ENCODE measurements at regions not wholly inside any gene's neighbourhood (a gene's known extent, or its start where the extent isn't known, plus 50 kb on each side); places are given as distances from the start of the nearest gene placed in this dataset.

GRCh38 chr10:124315591-124316270 lies 103.0 kb downstream of the OAT start:
- no peak for DNase-seq (ENCODE audit: low spot score)
- in situ Hi-C loops (cut with MboI; ENCODE audit: low sequenced_read_pairs, unreplicated experiment) = no loop called here
- no peak for TF ChIP-seq CTCF (IDR thresholded peaks at IDR 0.05; ENCODE audit: borderline replicate concordance, control extremely low read depth, extremely low read depth, insufficient read depth, missing control alignments)

- no peak for TF ChIP-seq CTCF (IDR thresholded peaks at IDR 0.05; ENCODE audit: borderline replicate concordance, control extremely low read depth, extremely low read depth, insufficient read depth, missing control alignments)
- in situ Hi-C loops (cut with MboI; ENCODE audit: low sequenced_read_pairs, unreplicated experiment) = no loop called here
- no peak for DNase-seq (ENCODE audit: low spot score)
Observed at GRCh38 chr10:124313374-124313773, 105.3 kb downstream of the OAT start.

GRCh38 chr10:124308811-124309210 lies 109.9 kb downstream of the OAT start:
- in situ Hi-C loops (cut with MboI; ENCODE audit: low sequenced_read_pairs, unreplicated experiment) = no loop called here
- DNase-seq (ENCODE audit: low spot score) = no peak
- TF ChIP-seq CTCF (IDR thresholded peaks at IDR 0.05; ENCODE audit: borderline replicate concordance, control extremely low read depth, extremely low read depth, insufficient read depth, missing control alignments) = no peak

GRCh38 chr10:124308056-124308645 lies 110.6 kb downstream of the OAT start:
- in situ Hi-C loops (cut with MboI; ENCODE audit: low sequenced_read_pairs, unreplicated experiment) = no loop called here
- no peak for DNase-seq (ENCODE audit: low spot score)
- no peak for TF ChIP-seq CTCF (IDR thresholded peaks at IDR 0.05; ENCODE audit: borderline replicate concordance, control extremely low read depth, extremely low read depth, insufficient read depth, missing control alignments)

- TF ChIP-seq CTCF (IDR thresholded peaks at IDR 0.05; ENCODE audit: borderline replicate concordance, control extremely low read depth, extremely low read depth, insufficient read depth, missing control alignments) = no peak
- in situ Hi-C loops (cut with MboI; ENCODE audit: low sequenced_read_pairs, unreplicated experiment) = no loop called here
- no peak for DNase-seq (ENCODE audit: low spot score)
Observed at GRCh38 chr10:124307591-124307990, 111.1 kb downstream of the OAT start.

- no peak for TF ChIP-seq CTCF (IDR thresholded peaks at IDR 0.05; ENCODE audit: borderline replicate concordance, control extremely low read depth, extremely low read depth, insufficient read depth, missing control alignments)
- in situ Hi-C loops (cut with MboI; ENCODE audit: low sequenced_read_pairs, unreplicated experiment) = no loop called here
Observed at GRCh38 chr10:124306922-124307371, 111.8 kb downstream of the OAT start.

More at GRCh38 chr10:124306922-124307371, 111.8 kb downstream of the OAT start:
- DNase-seq (ENCODE audit: low spot score) = no peak

Measured in GM13976 (cell line).